GM12874 (cell line): ENCODE measurements at regions not wholly inside any gene's neighbourhood (a gene's known extent, or its start where the extent isn't known, plus 50 kb on each side); places are given as distances from the start of the nearest gene placed in this dataset.

Source experiments
- TF ChIP-seq, protein P1 (sequence below): IDR thresholded peaks from 2 replicates; pipeline ENCODE4 v1.5.1; 2011; ENCODE audit warnings: low read depth, mild to moderate bottlenecking, control low read depth, low read length, moderate library complexity; ENCODE audit not compliant: insufficient read depth

- TF ChIP-seq, protein P1, sequence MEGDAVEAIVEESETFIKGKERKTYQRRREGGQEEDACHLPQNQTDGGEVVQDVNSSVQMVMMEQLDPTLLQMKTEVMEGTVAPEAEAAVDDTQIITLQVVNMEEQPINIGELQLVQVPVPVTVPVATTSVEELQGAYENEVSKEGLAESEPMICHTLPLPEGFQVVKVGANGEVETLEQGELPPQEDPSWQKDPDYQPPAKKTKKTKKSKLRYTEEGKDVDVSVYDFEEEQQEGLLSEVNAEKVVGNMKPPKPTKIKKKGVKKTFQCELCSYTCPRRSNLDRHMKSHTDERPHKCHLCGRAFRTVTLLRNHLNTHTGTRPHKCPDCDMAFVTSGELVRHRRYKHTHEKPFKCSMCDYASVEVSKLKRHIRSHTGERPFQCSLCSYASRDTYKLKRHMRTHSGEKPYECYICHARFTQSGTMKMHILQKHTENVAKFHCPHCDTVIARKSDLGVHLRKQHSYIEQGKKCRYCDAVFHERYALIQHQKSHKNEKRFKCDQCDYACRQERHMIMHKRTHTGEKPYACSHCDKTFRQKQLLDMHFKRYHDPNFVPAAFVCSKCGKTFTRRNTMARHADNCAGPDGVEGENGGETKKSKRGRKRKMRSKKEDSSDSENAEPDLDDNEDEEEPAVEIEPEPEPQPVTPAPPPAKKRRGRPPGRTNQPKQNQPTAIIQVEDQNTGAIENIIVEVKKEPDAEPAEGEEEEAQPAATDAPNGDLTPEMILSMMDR = no peak
Measured at GRCh38 chr5:26121338-26121737, 917.0 kb downstream of the CDH9 start.

- TF ChIP-seq, protein P1 = no peak
Measured at GRCh38 chr5:26104175-26104574, 934.2 kb downstream of the CDH9 start.

- TF ChIP-seq, protein P1 = no peak
Measured at GRCh38 chr5:26060212-26060611, 978.2 kb downstream of the CDH9 start.

GRCh38 chr5:26054594-26054993 lies 983.8 kb downstream of the CDH9 start:
- TF ChIP-seq, protein P1 = no peak

DNA sequence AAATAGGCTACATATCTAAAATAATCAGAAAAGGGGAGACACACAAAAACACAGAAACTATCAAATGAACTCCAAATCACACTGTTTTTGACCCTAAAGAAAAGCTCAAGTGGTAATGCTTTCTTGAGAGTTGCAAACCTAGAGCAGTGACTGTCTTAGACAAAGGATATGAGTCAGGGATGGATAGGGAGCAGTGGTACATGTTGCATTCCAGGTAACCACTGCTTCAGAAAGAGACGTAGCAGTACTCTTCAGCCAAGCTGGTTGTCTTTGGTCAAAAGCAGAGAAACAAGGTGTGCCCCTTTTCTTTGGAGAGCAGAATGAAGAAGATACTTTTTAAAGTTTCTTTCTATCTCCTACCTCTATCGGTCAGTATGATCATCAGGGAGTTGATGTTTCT lies 1003.6 kb downstream of the CDH9 start:
- TF ChIP-seq, protein P1 = no peak

- TF ChIP-seq, protein P1 = no peak
Measured at GRCh38 chr5:26031481-26031880, 1006.9 kb downstream of the CDH9 start.

GRCh38 chr5:26026044-26026443 lies 1012.3 kb downstream of the CDH9 start:
- TF ChIP-seq, protein P1 = no peak

DNA sequence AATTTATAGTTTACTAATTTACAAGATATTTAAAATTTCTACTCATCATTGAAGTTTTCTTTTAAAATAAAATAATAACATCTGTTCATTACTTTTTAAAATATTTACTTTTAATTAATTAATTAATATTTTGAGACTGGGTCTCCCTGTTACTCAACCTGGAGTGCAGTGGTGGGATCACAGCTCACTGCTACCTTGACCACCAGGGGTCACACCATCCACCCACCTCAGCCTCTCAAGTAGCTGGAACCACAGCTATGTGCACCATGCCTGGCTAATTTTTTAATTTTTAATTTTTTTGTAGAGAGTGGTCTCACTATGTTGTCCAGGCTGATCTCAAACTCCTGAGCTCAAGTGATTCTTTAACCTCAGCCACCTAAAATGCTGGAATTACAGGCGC lies 1013.6 kb downstream of the CDH9 start:
- TF ChIP-seq, protein P1 = 0 out of 2 replicates have a peak, but pooled peaks have one; percentile 4
